GM10248 (cell line): ENCODE measurements at regions not wholly inside any gene's neighbourhood (a gene's known extent, or its start where the extent isn't known, plus 50 kb on each side); places are given as distances from the start of the nearest gene placed in this dataset.

Source experiments
- CTCF ChIA-PET: fragments of 300-600 bp; sonication (Branson Sonifier 250); formaldehyde crosslinking; extraction: SDS; loops from one replicate; lab custom pipeline; 2021; ENCODE audit warnings: antibody characterized with exemption; lab: Yijun Ruan, JAX
- POLR2A ChIA-PET: fragments of 350-650 bp; sonication (Branson Sonifier 250); formaldehyde crosslinking; extraction: SDS; loops from one replicate; lab custom pipeline; 2020; ENCODE audit warnings: antibody characterized with exemption; lab: Yijun Ruan, JAX
- DNase-seq: peaks from one replicate; pipeline ENCODE4 v3.0.0; 2012; ENCODE audit errors: extremely low spot score
- TF ChIP-seq, protein P1 (sequence below): IDR thresholded peaks from 2 replicates; pipeline ENCODE4 v1.5.1; 2012; ENCODE audit warnings: mild to moderate bottlenecking, low read depth; ENCODE audit errors: extremely low read depth, missing control alignments, control extremely low read depth

DNA sequence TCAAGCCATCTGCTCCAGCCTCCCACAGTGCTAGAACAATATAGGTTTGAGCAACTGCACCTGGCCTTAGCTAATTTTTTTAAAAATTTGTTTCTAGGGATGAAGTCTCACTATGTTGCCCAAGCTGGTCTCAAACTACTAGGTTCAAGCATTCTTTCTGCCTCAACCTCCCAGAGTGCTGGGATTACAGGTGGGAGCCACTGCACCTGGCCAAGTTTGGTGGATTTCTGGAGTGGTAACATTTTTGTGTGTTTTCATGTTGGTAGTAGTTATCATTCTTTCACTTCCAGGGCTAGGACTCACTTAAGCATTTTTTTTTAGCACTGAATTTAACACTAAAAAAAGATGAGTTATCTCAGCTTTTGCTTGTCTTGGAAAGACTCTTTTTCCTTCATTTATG, 328.0 kb upstream of the RGS6 start:
- TF ChIP-seq, protein P1, sequence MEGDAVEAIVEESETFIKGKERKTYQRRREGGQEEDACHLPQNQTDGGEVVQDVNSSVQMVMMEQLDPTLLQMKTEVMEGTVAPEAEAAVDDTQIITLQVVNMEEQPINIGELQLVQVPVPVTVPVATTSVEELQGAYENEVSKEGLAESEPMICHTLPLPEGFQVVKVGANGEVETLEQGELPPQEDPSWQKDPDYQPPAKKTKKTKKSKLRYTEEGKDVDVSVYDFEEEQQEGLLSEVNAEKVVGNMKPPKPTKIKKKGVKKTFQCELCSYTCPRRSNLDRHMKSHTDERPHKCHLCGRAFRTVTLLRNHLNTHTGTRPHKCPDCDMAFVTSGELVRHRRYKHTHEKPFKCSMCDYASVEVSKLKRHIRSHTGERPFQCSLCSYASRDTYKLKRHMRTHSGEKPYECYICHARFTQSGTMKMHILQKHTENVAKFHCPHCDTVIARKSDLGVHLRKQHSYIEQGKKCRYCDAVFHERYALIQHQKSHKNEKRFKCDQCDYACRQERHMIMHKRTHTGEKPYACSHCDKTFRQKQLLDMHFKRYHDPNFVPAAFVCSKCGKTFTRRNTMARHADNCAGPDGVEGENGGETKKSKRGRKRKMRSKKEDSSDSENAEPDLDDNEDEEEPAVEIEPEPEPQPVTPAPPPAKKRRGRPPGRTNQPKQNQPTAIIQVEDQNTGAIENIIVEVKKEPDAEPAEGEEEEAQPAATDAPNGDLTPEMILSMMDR = no peak
- ChIA-PET CTCF (interaction anchor here (1.4 to 1.6 kb wide), 2 partner anchors 18 to 20 kb away, joined by 4 read pairs; no protein-coding TSS in a partner anchor), POLR2A (no interaction called here)
- DNase-seq = no peak

DNA sequence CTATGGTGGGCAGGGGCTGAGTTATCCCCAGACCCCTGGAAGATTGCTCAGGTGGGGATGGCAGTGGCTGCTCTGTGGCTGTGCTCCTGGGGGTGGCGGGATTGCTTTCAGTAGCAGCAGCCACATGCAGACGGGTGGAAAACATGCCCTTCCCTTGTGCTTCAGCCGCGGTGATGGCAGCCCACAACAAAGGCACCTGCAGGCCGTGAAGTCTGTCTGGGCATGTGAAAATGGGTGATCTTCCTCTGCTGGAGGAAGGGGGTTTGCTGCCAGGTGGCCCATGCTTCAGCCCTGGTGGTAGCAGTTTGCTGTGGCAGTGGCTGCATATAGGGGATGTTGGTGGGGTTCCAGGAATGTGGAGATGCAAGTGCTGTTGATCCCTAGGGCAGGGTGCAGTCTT, 326.2 kb upstream of the RGS6 start:
- TF ChIP-seq, protein P1 = no peak
- ChIA-PET CTCF (no interaction called here), POLR2A (no interaction called here)
- no peak for DNase-seq

DNA sequence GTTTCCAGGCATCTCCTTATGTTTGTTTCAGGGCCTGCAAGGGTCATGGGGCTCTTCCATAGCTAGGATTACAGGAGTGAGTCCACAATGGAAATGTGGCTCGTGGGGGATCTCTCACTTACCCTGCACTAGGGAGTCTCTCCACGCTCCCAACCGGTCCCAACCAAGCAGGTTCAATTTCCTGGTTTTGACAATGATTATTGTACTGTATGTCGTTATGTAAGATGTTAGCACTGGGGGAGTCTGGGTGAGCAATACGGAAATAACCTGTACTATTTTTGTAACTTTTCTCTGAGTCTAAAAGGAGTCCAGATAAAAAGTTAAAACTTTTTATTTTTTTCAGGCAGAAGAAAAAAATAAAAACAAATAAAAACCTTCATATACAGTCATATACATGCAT, 325.7 kb upstream of the RGS6 start:
- CTCF ChIA-PET = no interaction called here
- POLR2A ChIA-PET = no interaction called here
- DNase-seq = no peak
- TF ChIP-seq, protein P1 = no peak

DNA sequence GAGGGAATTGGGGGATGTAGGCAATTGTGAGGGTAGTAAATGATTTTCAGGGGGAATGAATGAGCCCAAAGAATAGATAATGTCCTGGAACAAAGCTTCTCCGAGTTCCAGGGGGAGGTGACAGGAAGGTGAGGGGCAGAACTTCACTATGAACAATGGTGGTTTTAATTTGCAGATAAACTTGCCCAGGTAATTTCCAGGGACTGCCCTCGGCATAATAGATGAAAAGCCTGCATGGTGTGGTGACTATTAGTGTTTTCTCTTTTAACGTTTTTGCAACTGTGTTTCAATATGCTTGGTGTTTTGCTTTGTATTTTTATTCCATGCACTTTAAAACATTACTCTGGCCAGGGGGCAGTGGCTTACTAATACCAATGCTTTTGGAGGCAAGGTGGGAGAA, 325.2 kb upstream of the RGS6 start:
- ChIA-PET POLR2A (no interaction called here), CTCF (interaction anchor here (1.6 kb wide), 1 partner anchor 9 kb away, joined by 3 read pairs; no protein-coding TSS in a partner anchor)
- TF ChIP-seq, protein P1 = no peak
- no peak for DNase-seq

DNA sequence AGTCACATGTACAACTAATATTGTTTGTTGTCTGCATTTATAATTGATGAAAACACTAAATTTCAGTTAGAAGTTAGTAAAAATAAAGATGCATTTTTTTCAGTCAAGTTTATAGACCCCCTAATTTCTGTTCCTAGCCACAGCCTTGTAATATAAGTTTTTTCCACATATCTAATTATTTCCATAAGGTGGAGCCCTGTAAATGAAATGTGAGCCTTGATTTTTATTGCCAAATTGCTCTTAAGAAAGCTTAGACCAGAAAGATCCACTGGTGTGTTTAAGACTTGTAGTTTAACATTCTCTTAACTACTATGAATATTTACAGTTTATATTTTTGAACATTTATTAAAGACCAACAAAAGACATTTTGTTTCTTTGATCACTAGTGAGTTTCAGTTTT, 322.1 kb upstream of the RGS6 start:
- TF ChIP-seq, protein P1 = no peak
- ChIA-PET CTCF (interaction anchor here (2.9 kb wide), 1 partner anchor 10 kb away, joined by 8 read pairs; no protein-coding TSS in a partner anchor), POLR2A (no interaction called here)
- DNase-seq = no peak

DNA sequence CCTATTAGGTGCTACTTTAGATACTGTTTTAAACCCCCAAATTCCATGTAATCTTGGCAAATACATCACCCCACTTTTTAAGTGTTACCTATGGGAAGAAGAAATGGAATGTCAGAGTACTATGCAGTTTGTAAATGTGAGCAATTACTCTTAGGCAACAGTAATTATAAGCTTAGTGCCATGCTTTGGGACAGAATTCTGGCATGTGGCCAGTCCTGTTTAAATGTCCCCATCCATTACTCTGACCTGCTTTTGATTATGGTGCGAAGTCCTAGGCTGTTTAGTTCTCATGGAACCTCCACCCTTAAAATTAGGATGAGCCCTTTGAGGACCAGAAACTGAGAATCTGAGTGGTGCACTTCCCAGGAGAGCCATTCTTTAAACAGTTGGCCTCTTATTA, 321.4 kb upstream of the RGS6 start:
- CTCF ChIA-PET = interaction anchor here (2.9 kb wide), 1 partner anchor 9 kb away, joined by 8 read pairs; no protein-coding TSS in a partner anchor

More for the DNA sequence above, 321.4 kb upstream of the RGS6 start:
- no peak for DNase-seq
- POLR2A ChIA-PET = no interaction called here
- TF ChIP-seq, protein P1 = no peak
